IPS-15b (cell line): ENCODE measurements at regions not wholly inside any gene's neighbourhood (a gene's known extent, or its start where the extent isn't known, plus 50 kb on each side); places are given as distances from the start of the nearest gene placed in this dataset.

ENCODE experiments used
- H3K27me3 ChIP-seq: one replicate; pipeline ENCODE4 v1.6.1; 2013; ENCODE audit warnings: low read length; ENCODE audit not compliant: control insufficient read depth, insufficient read depth
- H3K36me3 ChIP-seq: one replicate; pipeline ENCODE4 v1.6.1; 2013; ENCODE audit warnings: low read length; ENCODE audit not compliant: control insufficient read depth, insufficient read depth
- H3K4me1 ChIP-seq: one replicate; pipeline ENCODE4 v1.6.1; 2013; ENCODE audit warnings: mild to moderate bottlenecking, low read length; ENCODE audit not compliant: control insufficient read depth, insufficient read depth
- H3K4me3 ChIP-seq: one replicate; pipeline ENCODE4 v1.5.1; 2013; ENCODE audit warnings: low read depth, low read length
- H3K9ac ChIP-seq: one replicate; pipeline ENCODE4 v1.6.1; 2013; ENCODE audit warnings: low read depth, mild to moderate bottlenecking, low read length
- H3K9me3 ChIP-seq: one replicate; pipeline ENCODE4 v1.6.1; 2013; ENCODE audit warnings: mild to moderate bottlenecking, low read length; ENCODE audit not compliant: control insufficient read depth, insufficient read depth

DNA sequence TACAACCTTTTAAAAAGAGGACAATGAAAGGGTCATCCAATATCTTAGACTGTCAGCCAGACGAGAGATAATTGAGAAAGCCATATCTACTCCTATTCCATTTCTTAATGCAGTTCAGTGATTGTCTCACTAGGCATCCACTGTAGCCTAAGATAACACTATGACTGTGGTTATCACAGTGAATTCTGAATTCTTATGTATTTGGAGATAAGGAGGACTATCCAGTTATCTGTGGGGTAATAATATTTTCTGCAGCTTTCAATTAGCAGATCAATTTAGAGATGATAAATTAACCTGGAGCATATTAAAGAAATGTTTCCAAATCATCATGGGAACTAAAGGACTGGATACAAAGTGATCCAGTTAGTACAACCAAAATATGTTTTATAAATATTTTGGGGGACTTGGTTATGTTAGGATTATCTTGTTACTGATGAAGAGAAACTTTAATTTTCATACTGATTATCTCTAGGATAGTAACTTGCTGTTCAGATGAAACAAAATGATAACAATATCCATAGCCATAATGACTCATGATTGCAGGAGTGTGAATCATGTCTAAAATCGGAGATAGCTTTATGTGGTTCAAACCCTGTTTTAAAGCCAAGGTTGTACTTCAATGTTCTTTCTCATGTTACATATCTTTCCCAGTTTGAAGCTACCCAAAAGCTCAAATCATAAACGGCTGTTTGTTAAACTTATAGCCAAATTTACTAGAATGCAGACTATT is 1152.0 kb downstream of the HACE1 start:
- H3K9me3 ChIP-seq: no peaks in the 10 kb centered on the region
- H3K36me3 ChIP-seq: no peaks in the 10 kb centered on the region
- no peak overlapping the region for H3K4me3 ChIP-seq
- H3K9ac ChIP-seq: no peak overlapping the region
- no peaks in the 10 kb centered on the region for H3K4me1 ChIP-seq
- no peaks in the 10 kb centered on the region for H3K27me3 ChIP-seq

GRCh38 chr6:103699769-103700168 is 1160.0 kb downstream of the HACE1 start:
- no peak overlapping the region for H3K4me3 ChIP-seq
- H3K9me3 ChIP-seq: no peaks in the 10 kb centered on the region
- H3K27me3 ChIP-seq: no peaks in the 10 kb centered on the region
- no peak overlapping the region for H3K9ac ChIP-seq
- H3K4me1 ChIP-seq: no peaks in the 10 kb centered on the region
- H3K36me3 ChIP-seq: no peaks in the 10 kb centered on the region

- no peaks in the 10 kb centered on the region for H3K27me3 ChIP-seq
- no peaks in the 10 kb centered on the region for H3K36me3 ChIP-seq
- H3K4me1 ChIP-seq: no peaks in the 10 kb centered on the region
- no peak overlapping the region for H3K4me3 ChIP-seq
- H3K9me3 ChIP-seq: no peaks in the 10 kb centered on the region
- H3K9ac ChIP-seq: no peak overlapping the region
Measured at GRCh38 chr6:103687430-103687829, 1172.3 kb downstream of the HACE1 start.

DNA sequence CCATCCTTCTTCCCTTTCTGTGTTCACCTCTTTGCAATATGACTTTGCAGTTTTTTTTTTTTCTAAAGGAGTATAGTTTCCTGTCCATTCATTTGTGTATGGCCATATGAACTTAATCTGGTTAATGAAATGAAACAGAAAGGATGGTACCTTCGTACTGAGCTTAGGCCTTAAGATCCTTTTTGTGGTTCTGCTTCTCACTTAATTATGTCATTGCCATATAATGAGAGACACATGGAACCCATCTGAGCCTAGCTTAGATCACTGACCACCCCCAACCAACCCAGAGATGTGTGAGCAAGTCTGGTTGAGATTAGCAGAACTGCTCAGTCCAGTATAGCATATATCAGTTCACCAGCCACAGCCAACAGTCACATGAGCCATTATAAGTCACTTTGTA is 1179.6 kb downstream of the HACE1 start:
- Histone ChIP-seq H3K4me3 (no peak overlapping the region), H3K9me3 (peaks cover 4% of the 10 kb centered on the region), H3K4me1 (no peaks in the 10 kb centered on the region), H3K36me3 (no peaks in the 10 kb centered on the region), H3K27me3 (no peaks in the 10 kb centered on the region), H3K9ac (no peak overlapping the region)

GRCh38 chr6:103677290-103677689 is 1182.4 kb downstream of the HACE1 start:
- no peaks in the 10 kb centered on the region for H3K27me3 ChIP-seq
- no peak overlapping the region for H3K9ac ChIP-seq
- H3K4me1 ChIP-seq: no peaks in the 10 kb centered on the region
- no peak overlapping the region for H3K4me3 ChIP-seq
- H3K9me3 ChIP-seq: peaks cover 4% of the 10 kb centered on the region
- H3K36me3 ChIP-seq: no peaks in the 10 kb centered on the region

- no peaks in the 10 kb centered on the region for H3K4me1 ChIP-seq
- H3K4me3 ChIP-seq: no peak overlapping the region
- H3K9ac ChIP-seq: no peak overlapping the region
- no peaks in the 10 kb centered on the region for H3K27me3 ChIP-seq
- peaks cover 4% of the 10 kb centered on the region for H3K9me3 ChIP-seq
- H3K36me3 ChIP-seq: no peaks in the 10 kb centered on the region
Measured at GRCh38 chr6:103675807-103676406, 1183.8 kb downstream of the HACE1 start.

DNA sequence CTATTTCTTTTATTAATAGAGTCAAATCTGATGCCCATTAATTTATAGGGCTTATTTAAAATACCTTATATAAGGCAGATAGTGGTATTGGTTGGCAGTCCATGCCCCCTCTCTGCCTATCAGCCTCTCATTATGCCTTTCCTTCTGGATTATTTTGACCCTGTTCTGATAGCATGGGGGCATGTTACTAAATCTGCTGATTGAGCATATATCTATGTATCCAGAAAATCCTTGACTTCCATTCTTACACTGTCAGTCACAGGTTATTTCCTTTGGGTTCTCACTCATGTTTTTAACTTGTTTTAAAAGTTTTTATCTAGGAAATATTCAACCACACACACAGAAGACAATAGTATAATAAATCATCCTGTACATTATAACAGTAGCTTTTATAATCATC is 1184.9 kb downstream of the HACE1 start:
- Histone ChIP-seq H3K27me3 (no peaks in the 10 kb centered on the region), H3K4me1 (no peaks in the 10 kb centered on the region), H3K9ac (no peak overlapping the region), H3K36me3 (no peaks in the 10 kb centered on the region), H3K9me3 (peaks cover 4% of the 10 kb centered on the region), H3K4me3 (no peak overlapping the region)

DNA sequence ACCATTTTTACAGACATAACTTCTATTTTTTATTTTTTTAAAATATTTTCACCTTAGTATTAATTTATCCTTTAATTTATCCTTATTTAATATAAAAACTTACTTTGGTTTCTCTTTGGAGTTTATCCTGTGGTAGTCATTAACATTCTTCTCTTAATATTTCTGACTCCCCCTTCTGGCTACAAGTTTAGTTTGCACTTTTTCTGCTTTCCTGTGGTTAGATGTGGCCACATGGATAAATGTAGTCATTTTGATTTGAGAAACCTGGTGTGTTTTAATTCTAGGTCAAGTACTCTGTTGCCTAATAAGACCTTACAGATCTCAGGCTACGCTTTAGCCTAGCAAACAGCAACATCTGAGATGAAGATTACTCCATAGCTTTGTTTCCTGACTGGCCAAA is 1187.5 kb downstream of the HACE1 start:
- Histone ChIP-seq H3K4me1 (no peaks in the 10 kb centered on the region), H3K27me3 (no peaks in the 10 kb centered on the region), H3K9me3 (no peaks in the 10 kb centered on the region), H3K9ac (no peak overlapping the region), H3K4me3 (no peak overlapping the region), H3K36me3 (no peaks in the 10 kb centered on the region)

DNA sequence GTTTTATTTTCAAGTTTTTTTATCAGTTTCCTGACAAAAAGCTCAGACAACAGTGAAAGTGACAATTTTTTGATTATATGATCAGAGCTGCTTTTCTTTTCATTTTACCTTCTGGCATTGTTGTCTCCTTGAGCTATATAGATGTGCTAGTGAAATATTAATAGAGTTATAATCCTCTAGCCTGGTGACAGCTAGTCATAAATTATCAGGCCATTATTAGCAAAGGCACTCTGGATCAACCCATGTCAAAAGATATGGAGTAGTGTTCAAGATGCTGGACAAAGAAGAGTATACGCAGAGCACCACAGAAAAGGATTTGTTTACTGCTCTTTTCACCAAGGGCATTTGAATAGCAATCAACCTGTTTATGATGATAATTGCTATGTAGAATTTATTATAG is 1230.1 kb downstream of the HACE1 start:
- Histone ChIP-seq H3K36me3 (no peaks in the 10 kb centered on the region), H3K9me3 (no peaks in the 10 kb centered on the region), H3K4me1 (no peaks in the 10 kb centered on the region), H3K4me3 (no peak overlapping the region), H3K9ac (no peak overlapping the region), H3K27me3 (no peaks in the 10 kb centered on the region)

- H3K27me3 ChIP-seq: no peaks in the 10 kb centered on the region
- H3K9me3 ChIP-seq: no peaks in the 10 kb centered on the region
- H3K4me3 ChIP-seq: no peak overlapping the region
- H3K9ac ChIP-seq: no peak overlapping the region
- no peaks in the 10 kb centered on the region for H3K4me1 ChIP-seq
- no peaks in the 10 kb centered on the region for H3K36me3 ChIP-seq
Measured at GRCh38 chr6:103617642-103618041, 1242.1 kb downstream of the HACE1 start.

- H3K9ac ChIP-seq: no peak overlapping the region
- no peaks in the 10 kb centered on the region for H3K9me3 ChIP-seq
- no peaks in the 10 kb centered on the region for H3K4me1 ChIP-seq
- no peaks in the 10 kb centered on the region for H3K36me3 ChIP-seq
- no peak overlapping the region for H3K4me3 ChIP-seq
- H3K27me3 ChIP-seq: no peaks in the 10 kb centered on the region
Measured at GRCh38 chr6:103587722-103588121, 1272.0 kb downstream of the HACE1 start.

GRCh38 chr6:103578115-103578514 is 1281.6 kb downstream of the HACE1 start:
- no peaks in the 10 kb centered on the region for H3K27me3 ChIP-seq
- no peak overlapping the region for H3K4me3 ChIP-seq
- no peaks in the 10 kb centered on the region for H3K4me1 ChIP-seq
- H3K9ac ChIP-seq: no peak overlapping the region
- no peaks in the 10 kb centered on the region for H3K36me3 ChIP-seq
- H3K9me3 ChIP-seq: no peaks in the 10 kb centered on the region
